IPS DF 6.9 (cell line): ENCODE measurements at regions not wholly inside any gene's neighbourhood (a gene's known extent, or its start where the extent isn't known, plus 50 kb on each side); places are given as distances from the start of the nearest gene placed in this dataset.
"Not testable (repeated sequence)": the region's sequence is repeated elsewhere in the genome, so short reads cannot be mapped to it uniquely, and the experiment has no call there.

Experiments used
- DNase-seq: peaks from one replicate; pipeline ENCODE4 v3.0.0-alpha.2; 2013; ENCODE audit warnings: low read depth, low spot score
- H3K27ac ChIP-seq: one replicate; pipeline ENCODE4 v1.5.1; 2013; ENCODE audit warnings: low read length, control low read depth
- H3K27me3 ChIP-seq: 2 replicates; pipeline ENCODE4 v1.6.1; 2013; ENCODE audit warnings: mild to moderate bottlenecking, low read length; ENCODE audit not compliant: control insufficient read depth, insufficient read depth
- H3K36me3 ChIP-seq: 2 replicates; pipeline ENCODE4 v1.6.1; 2013; ENCODE audit warnings: low read length; ENCODE audit not compliant: control insufficient read depth, insufficient read depth
- H3K4me1 ChIP-seq: 2 replicates; pipeline ENCODE4 v1.6.1; 2013; ENCODE audit warnings: low read length; ENCODE audit not compliant: control insufficient read depth, insufficient read depth
- H3K4me3 ChIP-seq: 2 replicates; pipeline ENCODE4 v1.5.1; 2013; ENCODE audit warnings: mild to moderate bottlenecking, low read length
- H3K9me3 ChIP-seq: 2 replicates; pipeline ENCODE4 v1.6.1; 2013; ENCODE audit warnings: low read length, inconsistent platforms; ENCODE audit not compliant: control insufficient read depth, insufficient read depth
- WGBS: extraction: QIAGEN DNeasy Blood & Tissue Kit; methylation state at CpG from one replicate; pipeline ENCODE4 v1.1.7; 2013; ENCODE audit warnings: mixed read lengths, missing lambda C conversion rate; ENCODE audit not compliant: insufficient read length, insufficient coverage; 5-methylcytosine and 5-hydroxymethylcytosine counted together

DNA sequence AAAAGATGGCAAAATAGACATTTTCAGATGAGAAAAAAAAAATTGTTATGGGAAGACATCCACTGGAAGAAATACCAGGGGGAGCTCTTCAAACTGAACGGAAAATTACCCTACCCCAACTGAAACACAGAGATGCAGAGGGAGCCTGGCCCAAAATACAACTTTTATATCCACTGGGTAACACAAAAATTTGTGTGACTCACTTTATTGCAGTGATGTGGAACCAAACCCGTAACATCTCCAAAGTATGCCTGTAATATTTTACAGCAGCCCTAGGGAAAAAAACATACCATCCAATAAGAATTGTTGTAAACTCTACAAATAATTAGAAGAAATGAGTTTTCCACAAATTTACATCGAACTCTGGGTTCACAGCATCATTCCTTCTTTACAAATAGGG lies 152.6 kb upstream of the KCTD7 start:
- H3K27me3 ChIP-seq, H3K4me1 ChIP-seq, H3K27ac ChIP-seq, H3K4me3 ChIP-seq, DNase-seq, H3K36me3 ChIP-seq, H3K9me3 ChIP-seq: not testable (repeated sequence)
- WGBS, result no CpG with 5 or more reads among the region's 3 CpGs

DNA sequence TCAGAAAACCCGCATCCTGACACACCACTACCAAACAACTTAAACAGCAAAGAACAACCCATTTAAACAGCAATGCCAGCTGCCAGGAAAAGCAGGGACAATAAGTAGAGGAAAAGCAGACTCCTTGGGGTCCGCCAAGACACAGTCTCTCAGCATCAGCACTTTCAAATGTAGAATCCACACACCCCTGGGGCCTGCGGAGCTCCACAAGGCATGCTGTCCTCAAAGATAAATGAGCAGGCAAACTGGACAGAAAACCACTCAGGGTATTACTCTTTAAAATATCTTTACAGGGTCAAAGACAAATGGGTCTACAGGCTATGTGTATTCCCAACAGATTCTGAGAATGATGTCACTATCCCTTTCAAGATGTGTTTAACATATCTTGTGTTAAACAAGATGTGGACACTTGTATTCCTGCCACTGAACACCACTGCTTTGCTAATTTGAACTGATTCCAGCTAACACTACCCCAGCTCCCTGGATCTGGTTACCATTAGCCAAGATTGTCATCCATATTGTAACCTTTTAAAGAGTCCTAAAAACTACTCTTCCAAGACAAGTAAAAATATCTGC lies 150.8 kb upstream of the KCTD7 start:
- WGBS, result no CpG with 5 or more reads among the region's 3 CpGs
- not testable (repeated sequence) for H3K4me3 ChIP-seq, H3K36me3 ChIP-seq, H3K27me3 ChIP-seq, DNase-seq, H3K9me3 ChIP-seq, H3K4me1 ChIP-seq, H3K27ac ChIP-seq

DNA sequence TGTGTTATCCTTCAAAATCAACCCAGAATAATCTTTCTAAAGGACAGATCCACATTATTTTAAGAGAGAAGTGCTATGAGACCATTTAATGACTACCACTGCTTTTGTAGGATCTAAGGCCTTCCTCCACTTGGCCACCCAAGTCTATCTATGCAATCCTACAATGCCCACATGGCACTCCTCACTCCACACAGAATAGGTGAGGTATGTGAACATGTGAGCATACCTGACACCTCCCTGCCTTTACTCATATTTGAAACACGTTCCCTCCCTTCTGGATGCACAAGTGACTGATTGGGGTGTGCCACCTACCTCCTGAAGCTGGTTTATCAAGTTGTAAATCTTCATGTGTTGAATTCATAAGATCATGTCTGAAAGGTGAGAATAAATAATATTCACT lies 147.5 kb upstream of the KCTD7 start:
- not testable (repeated sequence) for H3K36me3 ChIP-seq, H3K27me3 ChIP-seq, H3K9me3 ChIP-seq, H3K4me3 ChIP-seq, DNase-seq, H3K27ac ChIP-seq, H3K4me1 ChIP-seq
- no CpG with 5 or more reads among the region's 1 CpG for WGBS

DNA sequence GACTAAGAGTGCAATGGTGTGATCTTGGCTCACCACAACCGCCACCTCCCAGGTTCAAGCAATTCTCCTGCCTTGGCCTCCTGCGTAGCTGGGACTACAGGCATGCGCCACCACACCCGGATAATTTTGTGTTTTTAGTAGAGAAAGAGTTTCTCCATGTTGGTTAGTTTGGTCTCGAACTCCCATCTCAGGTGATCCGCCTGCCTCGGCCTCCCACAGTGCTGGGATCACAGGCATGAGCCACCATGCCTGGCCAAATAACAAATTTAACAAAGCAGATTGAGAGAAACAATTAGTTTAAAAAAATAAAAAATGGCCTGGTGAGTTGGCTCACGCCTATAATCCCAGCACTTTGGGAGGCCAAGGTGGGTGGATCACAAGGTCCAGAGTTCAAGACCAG lies 139.6 kb upstream of the KCTD7 start:
- not testable (repeated sequence) for H3K9me3 ChIP-seq, H3K27ac ChIP-seq, H3K4me1 ChIP-seq, H3K27me3 ChIP-seq, DNase-seq, H3K4me3 ChIP-seq, H3K36me3 ChIP-seq
- no CpG with 5 or more reads among the region's 8 CpGs for WGBS

DNA sequence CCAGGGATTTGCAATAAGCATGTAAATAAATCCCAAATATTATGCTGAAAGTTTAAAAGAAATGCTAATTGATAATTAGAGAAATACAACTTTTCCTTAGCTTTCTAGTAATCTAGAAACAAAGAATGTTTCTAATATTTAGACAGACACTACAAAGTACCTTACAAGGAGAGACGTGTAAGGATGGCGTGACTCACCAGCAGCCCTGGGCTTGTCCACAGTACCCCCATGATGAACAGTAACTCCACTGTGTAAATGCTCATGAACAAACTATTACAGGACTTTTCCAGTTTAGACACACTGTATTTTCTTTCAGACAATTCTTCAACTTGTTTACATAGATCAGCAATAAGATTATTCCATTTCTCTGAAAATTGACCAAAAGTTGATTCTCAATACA lies 138.9 kb upstream of the KCTD7 start:
- H3K36me3 ChIP-seq, H3K4me1 ChIP-seq, H3K27ac ChIP-seq, H3K27me3 ChIP-seq, H3K9me3 ChIP-seq, H3K4me3 ChIP-seq, DNase-seq: not testable (repeated sequence)
- no CpG with 5 or more reads among the region's 2 CpGs for WGBS

DNA sequence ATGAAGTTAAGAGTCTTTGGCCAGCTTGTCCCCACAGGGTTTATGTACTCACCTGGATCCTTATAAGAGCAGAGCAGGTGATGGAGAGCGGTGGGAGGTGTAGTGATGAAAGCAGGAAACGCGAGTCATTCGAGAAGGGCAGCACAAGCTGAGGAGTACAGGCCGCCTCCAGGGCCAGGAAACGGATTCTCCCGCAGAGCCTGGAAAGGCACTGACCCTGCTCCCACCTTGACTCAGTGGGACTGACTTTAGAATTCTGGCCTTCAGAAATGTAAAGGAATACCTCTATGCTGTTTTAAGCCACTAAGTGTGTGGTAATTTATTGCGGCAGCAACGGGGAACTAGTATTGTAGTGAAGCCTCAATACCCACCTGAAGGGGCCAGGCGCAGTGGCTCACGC lies 137.7 kb upstream of the KCTD7 start:
- H3K27me3 ChIP-seq, H3K36me3 ChIP-seq, H3K9me3 ChIP-seq, H3K4me1 ChIP-seq, H3K4me3 ChIP-seq, H3K27ac ChIP-seq: not testable (repeated sequence)
- no CpG with 5 or more reads among the region's 11 CpGs for WGBS
- DNase-seq, result peak; percentile 9

DNA sequence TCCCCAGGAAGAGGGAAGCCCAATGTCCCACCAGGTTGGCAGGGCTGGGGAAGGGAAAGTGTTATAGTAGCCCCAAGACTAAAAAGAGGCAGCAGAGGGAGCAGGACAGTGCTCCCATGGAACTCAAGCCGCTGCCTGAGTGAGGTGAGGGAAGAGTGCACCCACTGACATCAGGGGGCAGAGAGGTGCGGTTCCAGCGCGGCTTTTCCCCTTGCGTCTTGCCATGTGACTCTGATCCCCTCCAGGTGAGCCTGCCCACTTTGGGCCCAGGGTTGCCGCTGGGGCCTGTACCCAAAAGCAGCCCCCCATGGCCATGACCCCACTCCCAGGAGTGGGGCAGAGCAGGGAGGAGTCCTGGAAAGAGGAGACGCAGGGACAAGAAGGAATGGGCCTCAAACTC lies 136.3 kb upstream of the KCTD7 start:
- not testable (repeated sequence) for H3K4me3 ChIP-seq, H3K27me3 ChIP-seq, H3K27ac ChIP-seq, H3K9me3 ChIP-seq, DNase-seq, H3K36me3 ChIP-seq, H3K4me1 ChIP-seq
- WGBS, result no CpG with 5 or more reads among the region's 7 CpGs

DNA sequence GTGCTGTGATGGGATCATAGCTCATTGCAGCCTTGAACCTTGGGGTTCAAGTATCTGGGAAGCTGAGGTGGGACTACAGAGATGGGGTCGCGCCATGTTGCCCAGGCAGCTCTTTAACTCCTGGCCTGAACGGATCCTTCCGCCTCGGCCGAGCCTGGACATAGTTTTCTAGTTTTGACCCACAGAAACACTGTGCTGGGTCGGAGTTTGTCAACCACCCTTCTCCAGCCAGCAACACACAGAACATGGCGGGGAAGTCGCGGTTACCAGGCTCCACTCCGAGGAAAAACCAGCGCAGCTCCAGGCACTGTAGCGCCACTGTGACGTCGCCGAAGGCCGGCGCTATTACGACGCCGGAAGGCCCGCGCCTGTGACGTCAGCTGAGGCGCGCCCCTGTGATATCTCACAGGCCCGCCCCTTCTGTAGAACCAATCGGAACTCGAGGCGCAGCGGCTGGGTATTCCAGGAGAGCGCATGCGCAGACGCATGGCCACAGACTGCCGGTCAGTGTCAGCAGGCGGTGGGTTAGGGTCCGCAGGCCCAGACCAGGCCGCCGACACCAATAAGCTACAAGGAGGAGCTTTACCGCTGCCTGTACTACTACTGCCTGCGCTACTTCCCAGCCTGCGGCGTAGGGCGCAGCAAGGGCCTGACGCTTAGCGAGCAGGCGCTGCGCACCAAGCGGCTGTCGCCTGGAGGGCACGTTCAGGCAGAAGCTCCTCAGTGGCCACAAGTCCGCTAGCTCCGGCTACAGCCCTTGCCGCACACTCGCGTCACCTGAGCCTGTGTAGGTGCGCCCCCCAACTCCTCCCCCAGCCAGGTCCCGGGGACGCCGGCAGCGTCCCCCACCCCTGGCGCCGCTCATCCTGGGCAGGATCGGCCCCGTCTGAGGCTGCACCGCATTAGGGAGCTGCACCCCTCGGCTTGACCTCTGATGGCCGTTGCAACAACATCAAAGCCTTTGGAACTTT lies 135.2 kb upstream of the KCTD7 start:
- no CpG with 5 or more reads among the region's 68 CpGs for WGBS

DNA sequence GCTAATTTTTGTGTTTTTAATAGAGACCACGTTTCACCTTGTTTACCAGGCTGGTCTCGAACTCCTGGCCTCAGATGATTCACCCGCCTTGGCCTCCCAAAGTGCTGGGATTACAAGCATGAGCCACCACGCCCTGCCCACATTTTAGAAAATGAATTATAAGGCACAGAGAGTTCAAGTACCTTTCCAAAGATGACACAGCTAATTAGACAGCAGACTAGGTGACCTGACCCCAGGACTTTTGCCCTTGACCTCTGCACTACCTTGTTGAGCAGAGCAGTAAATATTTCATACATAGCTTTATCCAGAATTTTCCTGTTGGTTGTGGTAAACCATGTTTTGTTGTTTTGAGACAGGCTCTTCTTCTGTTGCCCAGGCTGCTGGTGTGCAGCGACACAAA lies 131.3 kb upstream of the KCTD7 start:
- no peak for DNase-seq
- Histone ChIP-seq H3K4me3 (no peak overlapping the region), H3K27me3 (no peaks in the 10 kb centered on the region), H3K27ac (no peak overlapping the region), H3K9me3 (no peaks in the 10 kb centered on the region), H3K36me3 (no peaks in the 10 kb centered on the region), H3K4me1 (no peaks in the 10 kb centered on the region)
- WGBS, result no CpG with 5 or more reads among the region's 5 CpGs

More for the DNA sequence above, 135.2 kb upstream of the KCTD7 start:
- no peaks in the 10 kb centered on the region for H3K9me3 ChIP-seq
- H3K4me3 ChIP-seq, result peak overlapping the region; percentile 77
- H3K36me3 ChIP-seq, result no peaks in the 10 kb centered on the region
- no peak overlapping the region for H3K27ac ChIP-seq
- H3K27me3 ChIP-seq, result no peaks in the 10 kb centered on the region
- peak; percentile 92 for DNase-seq
- H3K4me1 ChIP-seq, result no peaks in the 10 kb centered on the region

DNA sequence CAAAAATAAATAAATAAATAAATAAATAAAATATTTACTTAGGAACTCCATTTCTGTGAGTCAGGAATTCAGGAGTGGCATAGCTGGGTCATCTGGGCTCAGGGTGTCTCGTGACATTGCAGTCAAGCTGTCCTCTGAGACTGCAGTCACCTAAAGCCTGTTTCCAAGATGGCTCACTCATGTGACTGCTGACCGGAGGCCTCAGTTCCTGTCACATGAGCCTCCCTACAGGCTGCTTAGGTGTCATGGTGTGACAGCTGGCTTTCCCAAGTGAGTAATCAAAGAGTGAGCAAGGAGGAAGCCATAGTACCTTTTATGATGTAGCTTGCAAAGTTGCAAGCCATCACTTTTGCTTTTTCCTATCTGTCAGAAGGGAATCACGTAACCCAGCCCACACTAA lies 128.6 kb upstream of the KCTD7 start:
- Histone ChIP-seq H3K27ac (no peak overlapping the region), H3K36me3 (no peaks in the 10 kb centered on the region), H3K27me3 (no peaks in the 10 kb centered on the region), H3K4me1 (no peaks in the 10 kb centered on the region), H3K4me3 (no peak overlapping the region), H3K9me3 (no peaks in the 10 kb centered on the region)
- DNase-seq, result no peak
- no CpG with 5 or more reads among the region's 3 CpGs for WGBS
